ENCODE measurements at regions not wholly inside any gene's neighbourhood (a gene's known extent, or its start where the extent isn't known, plus 50 kb on each side); places are given as distances from the start of the nearest gene placed in this dataset.

DNA sequence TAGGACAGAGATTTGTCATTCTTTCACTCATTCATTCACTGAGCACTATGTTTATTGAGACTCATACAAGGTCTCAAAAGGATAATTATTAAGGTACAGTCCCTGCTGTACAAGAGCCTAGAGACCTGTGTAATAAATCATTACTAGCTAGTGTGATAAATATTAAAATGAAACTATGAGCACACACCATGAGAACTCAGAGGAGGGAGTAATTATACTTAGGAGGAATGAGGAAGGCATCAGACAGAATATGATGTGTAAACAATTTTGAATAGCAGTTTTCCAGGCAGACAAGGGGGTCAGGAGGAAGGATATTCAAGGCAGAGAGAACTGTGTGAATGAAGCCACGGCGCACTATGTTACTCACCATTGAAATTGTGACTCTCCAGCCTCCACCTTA is 300.8 kb upstream of the ISX start:
- H3K36me3 Mint-ChIP-seq (ENCODE audit: low read depth) = no peaks in the 10 kb centered on the region
- no peaks in the 10 kb centered on the region for H3K4me1 Mint-ChIP-seq (ENCODE audit: low read depth)
- H3K4me3 Mint-ChIP-seq = no peak overlapping the region
- no peaks in the 10 kb centered on the region for H3K27me3 Mint-ChIP-seq (ENCODE audit: low read depth)
- H3K27ac Mint-ChIP-seq = no peak overlapping the region
- no peak for DNase-seq (ENCODE audit: low spot score)
- no peaks in the 10 kb centered on the region for H3K9me3 Mint-ChIP-seq

- Mint-ChIP-seq H3K36me3 (ENCODE audit: low read depth) (no peaks in the 10 kb centered on the region), H3K9me3 (no peaks in the 10 kb centered on the region), H3K27me3 (ENCODE audit: low read depth) (no peaks in the 10 kb centered on the region), H3K4me3 (no peak overlapping the region), H3K27ac (no peak overlapping the region), H3K4me1 (ENCODE audit: low read depth) (no peaks in the 10 kb centered on the region)
- DNase-seq (ENCODE audit: low spot score) = no peak
Measured at GRCh38 chr22:34769361-34769760, 296.6 kb upstream of the ISX start.

DNA sequence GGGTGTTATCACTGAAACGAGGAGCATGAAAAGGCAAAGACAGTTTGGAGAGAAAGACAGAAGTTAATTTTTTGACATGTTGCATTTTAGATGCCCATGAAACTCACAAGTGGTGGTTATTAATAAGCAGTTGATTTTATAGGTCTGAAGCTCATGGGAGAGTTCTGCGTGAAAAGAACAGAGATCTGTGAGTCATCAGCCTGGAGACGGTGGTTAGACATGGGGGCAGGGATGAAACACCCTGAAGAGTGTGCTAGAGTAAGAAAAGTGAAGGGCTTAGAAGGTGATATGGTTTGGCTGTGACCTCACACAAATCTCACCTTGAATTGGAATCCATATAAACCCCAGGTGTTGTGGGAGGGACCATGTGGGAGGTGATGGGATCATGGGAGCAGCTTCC is 289.1 kb upstream of the ISX start:
- H3K9me3 Mint-ChIP-seq = peaks cover 32% of the 10 kb centered on the region
- no peak overlapping the region for H3K27ac Mint-ChIP-seq
- no peaks in the 10 kb centered on the region for H3K27me3 Mint-ChIP-seq (ENCODE audit: low read depth)
- H3K36me3 Mint-ChIP-seq (ENCODE audit: low read depth) = no peaks in the 10 kb centered on the region
- H3K4me3 Mint-ChIP-seq = no peak overlapping the region
- no peak for DNase-seq (ENCODE audit: low spot score)
- no peaks in the 10 kb centered on the region for H3K4me1 Mint-ChIP-seq (ENCODE audit: low read depth)

DNA sequence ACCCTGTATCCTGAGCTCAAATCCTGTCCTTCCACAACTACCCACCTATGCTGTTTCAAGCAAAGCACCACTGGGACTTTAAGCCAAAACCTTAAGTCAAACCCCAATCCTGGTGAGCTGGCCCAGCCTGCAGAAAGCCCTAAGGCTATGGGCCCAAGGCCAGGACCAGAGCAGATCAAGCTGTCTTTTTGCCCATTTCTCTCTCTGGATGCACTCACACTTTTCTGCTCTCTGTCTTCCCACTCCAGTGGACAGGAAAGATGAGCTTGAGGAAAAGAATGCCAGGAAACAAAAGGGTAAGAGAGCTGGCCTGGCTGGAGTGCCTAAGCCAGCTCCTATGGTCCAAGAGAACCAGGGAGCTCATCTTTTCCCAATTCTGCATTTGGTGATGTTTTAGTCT is 284.3 kb upstream of the ISX start:
- Mint-ChIP-seq H3K4me1 (ENCODE audit: low read depth) (no peaks in the 10 kb centered on the region), H3K4me3 (no peak overlapping the region), H3K36me3 (ENCODE audit: low read depth) (no peaks in the 10 kb centered on the region), H3K27me3 (ENCODE audit: low read depth) (no peaks in the 10 kb centered on the region), H3K27ac (no peak overlapping the region), H3K9me3 (peaks cover 36% of the 10 kb centered on the region)
- DNase-seq (ENCODE audit: low spot score) = no peak

GRCh38 chr22:34783436-34783835 is 282.5 kb upstream of the ISX start:
- Mint-ChIP-seq H3K27me3 (ENCODE audit: low read depth) (no peaks in the 10 kb centered on the region), H3K4me1 (ENCODE audit: low read depth) (no peaks in the 10 kb centered on the region), H3K9me3 (peaks cover 33% of the 10 kb centered on the region), H3K27ac (no peak overlapping the region), H3K36me3 (ENCODE audit: low read depth) (no peaks in the 10 kb centered on the region), H3K4me3 (no peak overlapping the region)
- no peak for DNase-seq (ENCODE audit: low spot score)

DNA sequence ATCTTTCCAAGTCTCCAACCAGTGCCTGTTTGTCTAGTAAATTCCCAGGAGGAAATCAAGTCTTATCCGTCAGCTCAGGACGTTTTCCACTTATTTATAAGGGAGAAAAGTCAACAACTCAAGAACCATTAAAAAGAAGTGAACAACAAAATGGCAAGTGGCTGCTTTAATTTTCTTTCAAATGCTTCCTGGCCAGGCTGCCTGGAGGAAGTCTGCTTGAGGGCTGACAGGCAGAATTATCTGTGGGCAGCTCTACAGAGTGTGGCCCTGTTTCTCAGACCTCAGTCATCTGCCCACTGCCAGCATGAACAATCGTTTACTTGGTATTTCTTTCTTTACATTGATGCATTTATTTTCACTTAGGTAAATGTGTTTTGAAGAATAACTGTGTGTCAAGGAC is 281.9 kb upstream of the ISX start:
- Mint-ChIP-seq H3K4me1 (ENCODE audit: low read depth) (no peaks in the 10 kb centered on the region), H3K27me3 (ENCODE audit: low read depth) (no peaks in the 10 kb centered on the region), H3K4me3 (no peak overlapping the region), H3K36me3 (ENCODE audit: low read depth) (no peaks in the 10 kb centered on the region), H3K27ac (no peak overlapping the region), H3K9me3 (peaks cover 30% of the 10 kb centered on the region)
- no peak for DNase-seq (ENCODE audit: low spot score)

GRCh38 chr22:34797826-34798225 is 268.1 kb upstream of the ISX start:
- H3K4me1 Mint-ChIP-seq (ENCODE audit: low read depth) = no peaks in the 10 kb centered on the region
- no peaks in the 10 kb centered on the region for H3K27me3 Mint-ChIP-seq (ENCODE audit: low read depth)
- no peak for DNase-seq (ENCODE audit: low spot score)
- no peaks in the 10 kb centered on the region for H3K36me3 Mint-ChIP-seq (ENCODE audit: low read depth)
- H3K4me3 Mint-ChIP-seq = no peak overlapping the region
- H3K9me3 Mint-ChIP-seq = peaks cover 16% of the 10 kb centered on the region
- H3K27ac Mint-ChIP-seq = no peak overlapping the region

DNA sequence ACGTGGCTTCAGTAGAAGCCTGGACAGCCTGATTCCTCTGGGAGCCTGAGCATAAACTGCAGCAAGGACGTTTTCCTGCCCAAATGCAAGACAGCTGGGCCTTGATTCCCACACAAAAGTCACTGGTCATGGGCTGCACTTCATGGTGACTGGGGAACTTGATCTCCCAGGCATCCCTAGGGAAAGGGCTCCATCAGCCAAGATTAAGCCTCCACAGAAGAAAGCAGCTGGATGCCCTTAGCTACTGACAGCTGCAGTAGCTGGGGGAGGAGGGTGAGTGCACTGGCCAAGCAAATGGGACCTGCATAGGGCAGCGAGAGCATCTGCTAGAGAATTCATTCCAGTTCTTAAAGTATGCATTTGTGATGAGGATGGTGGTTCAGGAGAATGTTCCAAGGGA is 267.4 kb upstream of the ISX start:
- H3K27ac Mint-ChIP-seq = no peak overlapping the region
- peaks cover 16% of the 10 kb centered on the region for H3K9me3 Mint-ChIP-seq
- no peak for DNase-seq (ENCODE audit: low spot score)
- H3K27me3 Mint-ChIP-seq (ENCODE audit: low read depth) = no peaks in the 10 kb centered on the region
- no peaks in the 10 kb centered on the region for H3K36me3 Mint-ChIP-seq (ENCODE audit: low read depth)
- no peak overlapping the region for H3K4me3 Mint-ChIP-seq
- H3K4me1 Mint-ChIP-seq (ENCODE audit: low read depth) = no peaks in the 10 kb centered on the region

DNA sequence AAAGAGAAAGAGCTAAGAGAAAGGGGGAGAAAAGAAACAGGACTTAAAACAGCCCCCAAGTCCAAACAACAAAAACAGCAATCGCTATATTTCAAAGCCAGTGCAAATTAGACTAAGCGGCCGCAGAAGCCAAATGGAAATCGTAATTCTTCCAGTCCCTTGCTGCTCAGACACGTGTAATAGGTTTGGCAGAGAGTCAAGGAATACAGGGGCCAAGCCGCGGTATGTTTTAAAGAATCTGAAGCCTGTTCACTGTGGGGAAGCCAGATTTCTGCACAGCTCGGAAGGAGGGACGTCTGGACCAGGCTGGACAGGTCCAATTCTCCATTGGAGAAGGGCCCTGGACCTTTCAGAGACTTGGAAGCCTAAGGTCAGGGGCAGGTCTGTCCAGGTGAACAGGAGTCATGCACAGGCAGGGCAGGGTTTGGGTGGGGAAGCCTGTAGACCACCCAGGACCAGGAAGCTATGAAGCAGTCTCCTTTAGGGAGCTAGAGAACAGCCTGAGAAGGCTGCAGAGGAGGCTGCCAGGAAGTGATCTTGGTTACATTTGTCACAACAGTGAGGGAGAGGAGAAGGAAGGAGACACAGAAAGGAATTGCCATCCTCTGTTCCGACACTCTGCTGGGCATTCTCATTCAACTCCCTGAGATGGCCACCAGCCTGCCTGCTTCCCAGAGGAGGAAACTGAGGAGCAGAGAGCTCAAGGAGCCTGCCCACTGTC is 265.5 kb upstream of the ISX start:
- no peak for DNase-seq (ENCODE audit: low spot score)
- no peaks in the 10 kb centered on the region for H3K4me1 Mint-ChIP-seq (ENCODE audit: low read depth)
- no peaks in the 10 kb centered on the region for H3K27me3 Mint-ChIP-seq (ENCODE audit: low read depth)

DNA sequence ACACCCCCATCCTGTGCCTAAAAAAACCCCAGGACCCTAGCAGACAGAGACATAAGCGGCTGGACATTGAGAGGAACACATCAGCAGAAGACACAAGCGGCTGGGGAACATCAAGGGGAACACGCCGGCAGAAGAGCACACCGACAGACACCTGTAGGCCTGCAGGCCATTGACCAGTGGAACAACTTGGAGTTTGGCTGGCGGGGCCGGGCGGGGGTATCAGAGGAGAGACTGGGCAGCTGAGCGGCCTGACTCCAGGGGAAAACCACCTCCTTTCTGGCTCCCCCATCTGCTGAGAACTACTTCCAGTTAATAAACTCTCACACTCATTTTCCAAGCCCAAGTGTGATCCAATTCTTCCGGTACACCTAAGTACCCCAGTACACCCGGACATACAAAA is 264.7 kb upstream of the ISX start:
- Mint-ChIP-seq H3K4me1 (ENCODE audit: low read depth) (no peaks in the 10 kb centered on the region), H3K9me3 (peaks cover 16% of the 10 kb centered on the region), H3K27ac (no peak overlapping the region), H3K27me3 (ENCODE audit: low read depth) (no peaks in the 10 kb centered on the region), H3K36me3 (ENCODE audit: low read depth) (no peaks in the 10 kb centered on the region), H3K4me3 (no peak overlapping the region)
- DNase-seq (ENCODE audit: low spot score) = no peak

More for the DNA sequence above, 265.5 kb upstream of the ISX start:
- peaks cover 16% of the 10 kb centered on the region for H3K9me3 Mint-ChIP-seq
- no peak overlapping the region for H3K27ac Mint-ChIP-seq
- no peak overlapping the region for H3K4me3 Mint-ChIP-seq
- no peaks in the 10 kb centered on the region for H3K36me3 Mint-ChIP-seq (ENCODE audit: low read depth)

DNA sequence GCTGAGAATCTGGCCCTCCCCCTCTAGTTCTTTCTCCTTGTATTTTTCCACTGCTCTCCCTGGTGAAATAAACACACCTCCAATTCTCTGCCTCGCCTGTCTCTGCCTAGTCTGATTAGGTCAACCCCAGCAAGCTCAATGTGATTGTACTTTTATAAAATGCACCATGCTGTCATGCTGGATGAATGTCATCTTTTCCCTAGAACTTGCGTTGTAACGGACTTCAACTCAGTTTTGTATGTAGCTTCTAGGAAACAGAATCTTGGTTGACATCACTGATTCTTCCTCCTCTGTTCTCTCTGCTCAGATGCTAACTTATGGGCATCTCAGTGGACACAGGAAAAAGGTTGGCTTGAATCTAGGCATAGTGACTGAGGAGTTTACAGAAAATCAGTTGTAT is 261.9 kb upstream of the ISX start:
- Mint-ChIP-seq H3K27me3 (ENCODE audit: low read depth) (no peaks in the 10 kb centered on the region), H3K36me3 (ENCODE audit: low read depth) (no peaks in the 10 kb centered on the region), H3K4me3 (no peak overlapping the region), H3K9me3 (peaks cover 10% of the 10 kb centered on the region), H3K4me1 (ENCODE audit: low read depth) (no peaks in the 10 kb centered on the region), H3K27ac (no peak overlapping the region)
- DNase-seq (ENCODE audit: low spot score) = no peak

DNA sequence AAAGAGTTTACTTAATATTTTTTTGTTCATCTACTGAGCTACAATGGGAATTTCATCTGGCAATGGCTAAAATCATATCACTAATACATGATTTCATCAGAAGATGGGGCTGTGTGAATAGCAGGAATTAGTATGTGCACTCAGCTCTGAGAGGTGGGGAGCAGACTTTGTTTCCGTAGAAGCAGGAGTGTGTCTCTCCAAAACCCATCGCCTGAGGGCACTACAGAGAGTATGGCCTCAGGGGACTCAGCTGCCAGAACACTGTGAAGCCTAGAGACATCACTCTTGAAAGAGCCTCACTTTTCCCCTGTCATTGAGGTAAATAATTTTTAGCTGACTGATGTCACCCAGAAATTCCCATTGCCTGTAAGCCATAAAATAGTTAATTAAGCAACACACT is 261.4 kb upstream of the ISX start:
- Mint-ChIP-seq H3K27ac (no peak overlapping the region), H3K4me3 (no peak overlapping the region), H3K4me1 (ENCODE audit: low read depth) (no peaks in the 10 kb centered on the region), H3K27me3 (ENCODE audit: low read depth) (no peaks in the 10 kb centered on the region), H3K9me3 (peaks cover 5% of the 10 kb centered on the region), H3K36me3 (ENCODE audit: low read depth) (no peaks in the 10 kb centered on the region)
- DNase-seq (ENCODE audit: low spot score) = no peak

DNA sequence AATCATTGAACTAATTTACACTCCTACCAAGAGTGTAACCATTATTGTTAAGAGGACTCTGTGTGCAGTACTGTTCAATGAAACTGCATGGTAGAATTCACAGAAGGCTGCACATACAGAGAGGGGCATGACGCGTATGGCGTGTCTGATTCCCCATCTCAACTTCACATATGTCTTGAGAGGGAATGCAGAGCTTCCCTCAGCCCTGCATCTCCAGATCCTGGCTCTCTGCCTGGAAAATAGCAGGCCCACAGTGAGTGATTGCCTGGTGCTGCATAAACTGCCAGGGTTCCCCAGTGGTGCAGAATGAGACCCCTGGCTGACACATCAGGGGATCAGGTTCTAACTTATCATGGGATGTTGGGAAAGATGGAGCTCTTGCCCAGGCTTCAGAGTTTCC is 260.2 kb upstream of the ISX start:
- DNase-seq (ENCODE audit: low spot score) = no peak
- Mint-ChIP-seq H3K4me3 (no peak overlapping the region), H3K36me3 (ENCODE audit: low read depth) (no peaks in the 10 kb centered on the region), H3K9me3 (peaks cover 9% of the 10 kb centered on the region), H3K4me1 (ENCODE audit: low read depth) (no peaks in the 10 kb centered on the region), H3K27ac (no peak overlapping the region), H3K27me3 (ENCODE audit: low read depth) (no peaks in the 10 kb centered on the region)

- Mint-ChIP-seq H3K9me3 (peaks cover 9% of the 10 kb centered on the region), H3K4me1 (ENCODE audit: low read depth) (no peaks in the 10 kb centered on the region), H3K27me3 (ENCODE audit: low read depth) (no peaks in the 10 kb centered on the region), H3K27ac (no peak overlapping the region), H3K36me3 (ENCODE audit: low read depth) (no peaks in the 10 kb centered on the region), H3K4me3 (no peak overlapping the region)
- no peak for DNase-seq (ENCODE audit: low spot score)
Measured at GRCh38 chr22:34808618-34809017, 257.3 kb upstream of the ISX start.

DNA sequence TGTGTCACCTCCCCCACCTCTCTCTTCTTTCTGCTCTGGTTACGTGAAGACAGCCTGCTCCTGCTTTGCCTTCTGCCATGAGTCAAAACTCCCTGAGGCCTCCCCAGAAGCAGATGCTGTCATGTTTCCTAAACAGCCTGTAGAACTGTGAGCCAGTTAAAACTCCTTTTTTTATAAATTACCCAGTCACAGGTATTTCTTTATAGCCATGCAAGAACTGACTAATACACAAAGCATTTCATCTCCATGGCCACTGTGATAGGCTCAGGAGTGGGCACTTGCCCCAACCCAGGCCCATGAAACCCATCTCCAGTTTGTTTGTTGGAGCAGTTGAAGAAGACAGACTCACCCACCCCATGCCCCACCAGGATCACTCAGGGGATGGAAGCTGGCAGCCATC is 253.3 kb upstream of the ISX start:
- DNase-seq (ENCODE audit: low spot score) = no peak
- H3K27ac Mint-ChIP-seq = no peak overlapping the region
- no peaks in the 10 kb centered on the region for H3K36me3 Mint-ChIP-seq (ENCODE audit: low read depth)
- no peak overlapping the region for H3K4me3 Mint-ChIP-seq
- H3K4me1 Mint-ChIP-seq (ENCODE audit: low read depth) = no peaks in the 10 kb centered on the region
- no peaks in the 10 kb centered on the region for H3K27me3 Mint-ChIP-seq (ENCODE audit: low read depth)
- peaks cover 21% of the 10 kb centered on the region for H3K9me3 Mint-ChIP-seq

All from T-helper 2 cell treated with Interferon-gamma antibody and Interleukin-4, amounts not matched to agents 5 μg/mL and 100 μg/mL, for 36 hours (primary cell).